ENCODE measurements at regions not wholly inside any gene's neighbourhood (a gene's known extent, or its start where the extent isn't known, plus 50 kb on each side); places are given as distances from the start of the nearest gene placed in this dataset.

DNA sequence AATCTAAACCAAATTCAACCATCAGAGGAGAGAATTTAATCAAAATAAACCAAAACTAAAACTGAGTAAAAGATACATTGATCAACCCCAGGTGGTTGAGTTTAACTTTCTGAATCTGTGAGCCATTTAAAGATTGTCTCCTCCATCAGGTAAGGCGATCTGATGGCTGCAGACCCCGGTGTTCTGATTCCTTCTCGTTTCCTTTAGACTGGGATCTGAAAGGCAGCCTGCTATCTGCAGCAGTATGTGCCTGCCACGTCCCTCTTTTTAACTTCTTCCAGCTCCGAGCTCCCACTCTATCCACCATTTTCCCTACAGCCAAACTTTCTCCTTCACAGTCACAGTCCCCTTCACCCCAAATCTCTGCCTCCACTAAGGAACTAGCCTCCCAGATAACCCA lies 66.1 kb upstream of the ARHGAP32 start:
- TF ChIP-seq ETS1 (IDR thresholded peaks at IDR 0.05) (no peak), CTCF (conservative IDR thresholded peaks at IDR 0.05; ENCODE audit: low read depth in 2 of 2) (no peak), ZNF462 (CRISPR knock-in tag; IDR thresholded peaks at IDR 0.05) (no peak)

All from GM23338 (cell line).